HG03060 (cell line): ENCODE measurements at regions not wholly inside any gene's neighbourhood (a gene's known extent, or its start where the extent isn't known, plus 50 kb on each side); places are given as distances from the start of the nearest gene placed in this dataset.
"Not testable (repeated sequence)": the region's sequence is repeated elsewhere in the genome, so short reads cannot be mapped to it uniquely, and the experiment has no call there.

ENCODE experiments used
- ATAC-seq: cut with Tn5 transposase; IDR thresholded peaks from one replicate; pipeline ENCODE4 v1.9.1; 2021; ENCODE audit warnings: low read depth, moderate number of reproducible peaks; ENCODE audit not compliant: unreplicated experiment

DNA sequence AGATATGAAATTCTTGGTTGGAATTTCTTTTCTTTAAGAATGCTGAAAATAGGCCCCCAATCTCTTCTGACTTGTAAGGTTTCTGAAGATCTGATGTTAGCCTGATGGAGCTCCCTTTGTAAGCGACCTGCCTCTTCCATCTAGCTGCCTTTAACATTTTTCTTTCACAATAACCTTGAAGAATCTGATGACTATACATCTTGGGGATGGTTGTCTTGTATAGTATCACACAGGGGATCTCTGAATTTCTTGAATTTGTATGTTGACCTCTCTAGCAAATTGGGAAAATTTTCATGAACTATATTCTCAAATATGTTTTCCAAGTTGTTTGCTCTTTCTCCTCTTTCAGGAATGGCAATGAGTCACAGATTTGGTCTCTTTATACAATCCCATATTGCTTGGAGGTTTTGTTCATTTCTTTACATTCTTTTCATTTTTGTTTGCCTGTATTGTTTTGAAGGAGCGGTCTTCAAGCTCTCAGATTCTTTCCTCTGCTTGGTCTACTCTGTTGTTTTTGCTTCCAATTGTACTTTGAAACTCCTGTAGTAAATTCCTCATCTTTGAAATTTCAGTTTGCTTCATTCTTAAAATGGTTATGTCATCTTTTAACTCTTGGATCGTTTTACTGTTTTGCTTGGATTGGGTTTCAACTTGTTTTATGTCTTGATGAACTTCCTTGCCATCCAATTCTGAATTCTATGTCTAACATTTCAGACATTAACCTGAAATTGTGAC, 245.2 kb upstream of the TARS1 start:
- no peak for ATAC-seq

DNA sequence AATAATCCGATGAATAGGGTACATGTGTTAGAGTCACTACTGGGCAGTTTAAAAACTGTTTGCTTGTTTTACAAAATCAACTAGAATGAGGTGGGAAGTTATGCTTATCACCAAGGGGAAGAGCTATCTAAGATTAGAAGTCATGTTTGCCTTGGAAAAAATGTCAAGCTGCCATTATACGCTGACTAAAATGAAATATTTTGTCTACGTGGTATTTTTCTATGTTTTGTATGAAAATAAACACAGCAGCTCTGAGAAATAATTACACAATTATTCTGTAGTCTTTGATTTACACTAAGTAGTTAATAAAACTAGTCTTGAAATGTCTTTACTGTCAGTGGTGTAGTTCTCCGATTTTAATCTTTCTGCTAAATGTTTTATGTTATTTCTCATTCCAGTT, 241.9 kb upstream of the TARS1 start:
- ATAC-seq = no peak

DNA sequence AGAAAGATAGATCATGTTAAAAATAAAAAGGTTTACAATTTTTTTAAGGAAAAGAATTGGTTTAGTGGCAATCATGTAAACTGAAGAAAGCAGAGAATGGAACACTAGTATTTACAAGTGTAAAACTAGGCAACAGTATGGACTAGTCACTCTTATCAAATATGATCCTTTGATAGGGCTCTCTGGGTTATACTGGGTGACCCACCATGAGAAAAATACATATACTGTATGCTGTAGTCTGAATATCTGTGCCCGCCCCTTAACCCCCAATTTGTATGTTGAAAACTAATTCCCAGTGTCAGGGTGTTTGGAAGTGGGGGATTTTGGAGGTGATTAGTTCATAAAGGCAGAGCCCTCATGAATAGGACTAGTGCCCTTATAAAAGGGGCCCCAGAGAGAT, 236.8 kb upstream of the TARS1 start:
- ATAC-seq = no peak

DNA sequence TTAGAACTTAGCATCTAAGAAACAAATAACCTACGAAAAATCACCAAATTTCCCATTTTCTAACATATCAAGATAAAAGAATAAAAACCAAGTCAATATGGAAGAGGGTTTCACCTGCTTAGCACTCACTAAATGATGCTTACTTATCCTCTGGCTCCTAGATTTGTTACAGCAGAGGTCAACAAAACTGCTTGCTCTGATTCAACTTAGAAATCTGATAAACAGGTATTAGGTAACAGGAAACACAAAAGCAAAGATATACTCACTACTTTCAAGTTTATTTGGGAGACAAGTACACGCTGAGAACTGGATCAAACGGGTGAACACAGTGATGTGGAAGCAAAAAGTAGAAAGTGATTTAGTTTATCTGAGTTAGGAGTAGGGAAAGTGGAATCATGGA, 235.7 kb upstream of the TARS1 start:
- no peak for ATAC-seq

DNA sequence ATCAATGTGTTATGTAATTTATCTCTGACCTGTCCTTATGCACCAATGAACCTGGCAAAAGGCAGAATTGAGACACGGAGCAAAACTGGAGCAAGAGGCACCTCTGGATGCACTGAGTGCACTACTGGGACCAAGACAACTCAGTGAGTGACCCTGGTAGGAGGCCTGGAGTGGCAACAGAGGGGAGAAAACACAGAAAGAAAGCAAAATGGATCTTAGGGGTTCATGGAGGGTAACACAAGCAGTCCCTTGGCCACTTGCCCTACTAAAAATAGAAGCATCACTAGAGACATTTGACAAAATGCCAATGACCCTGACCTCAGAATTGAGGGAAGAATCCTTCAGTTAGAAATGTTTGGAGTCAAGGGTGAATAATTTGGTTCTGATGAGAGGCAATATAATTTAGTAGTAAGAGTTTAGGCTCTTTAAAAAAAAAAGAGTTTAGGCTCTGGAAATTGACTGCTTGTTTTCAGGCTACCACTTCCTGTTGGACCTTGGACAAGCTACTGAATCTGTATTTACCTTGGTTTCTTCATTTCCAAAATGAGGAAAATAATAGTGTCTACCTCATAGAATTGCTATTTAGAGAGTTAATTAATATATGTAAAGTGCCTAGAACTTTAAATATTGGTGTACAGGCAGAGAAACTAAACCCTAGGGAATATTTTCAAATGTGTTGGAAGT, 234.9 kb upstream of the TARS1 start:
- no peak for ATAC-seq

DNA sequence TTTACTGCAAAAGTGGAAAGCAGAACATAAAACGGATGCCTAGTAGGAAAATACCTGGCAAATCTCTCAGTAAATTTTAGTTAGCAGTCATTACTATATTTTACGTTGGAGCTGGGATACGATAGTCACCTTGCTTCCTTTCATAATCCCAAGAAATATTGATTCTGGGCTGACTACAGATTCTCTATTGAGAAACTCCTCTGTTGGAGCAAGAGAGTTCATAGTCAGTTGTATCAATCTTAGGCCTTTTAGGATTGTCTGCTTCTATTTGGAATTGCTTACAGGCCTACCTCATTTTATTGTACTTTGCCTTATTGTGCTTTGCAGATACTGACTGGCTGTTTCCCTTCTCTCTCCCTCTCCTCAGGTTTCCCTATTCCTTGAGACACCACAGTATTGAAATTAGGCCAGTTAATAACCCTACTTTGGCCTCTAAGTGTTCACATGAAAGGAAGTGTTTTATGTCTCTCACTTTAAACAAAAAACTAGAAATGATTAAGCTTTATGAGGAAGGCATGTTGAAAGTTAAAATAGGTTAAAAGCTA, 233.7 kb upstream of the TARS1 start:
- ATAC-seq = no peak

DNA sequence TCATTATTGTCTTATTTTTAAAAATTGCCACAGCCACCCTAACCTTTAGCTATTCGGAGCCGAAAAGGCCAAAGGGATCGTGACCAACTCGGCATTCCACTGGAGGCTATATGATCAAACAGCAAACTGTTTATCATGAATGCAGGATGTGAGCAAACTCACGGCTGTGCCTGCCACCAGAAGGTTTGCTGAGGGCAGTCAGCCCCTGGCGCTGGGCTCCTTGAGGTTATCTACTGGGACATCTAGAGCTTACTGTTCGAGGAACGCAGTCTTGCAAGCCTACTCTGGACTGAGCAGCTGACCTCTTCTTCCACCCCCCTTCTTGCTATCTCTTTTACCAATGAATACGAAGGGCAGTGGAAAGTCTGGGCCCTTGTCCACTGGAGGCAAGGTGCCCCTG, 231.5 kb upstream of the TARS1 start:
- no peak for ATAC-seq

DNA sequence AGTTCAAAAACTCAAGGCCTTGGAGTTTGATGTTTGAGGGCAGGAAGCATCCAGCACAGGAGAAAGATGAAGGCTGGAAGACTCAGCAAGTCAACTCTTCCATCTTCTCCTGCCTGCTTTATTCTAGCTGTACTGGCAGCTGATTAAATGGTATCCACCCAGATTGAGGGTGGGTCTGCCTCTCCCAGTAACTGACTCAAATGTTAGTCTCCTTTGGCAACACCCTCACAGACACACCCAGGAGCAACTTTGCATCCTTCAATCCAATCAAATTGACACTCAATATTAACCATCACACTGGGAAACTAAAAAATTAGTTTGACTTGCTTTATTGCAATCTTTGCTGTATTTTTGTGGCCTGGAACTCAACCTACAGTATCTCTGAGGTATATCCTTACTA, 230.5 kb upstream of the TARS1 start:
- ATAC-seq = not testable (repeated sequence)

DNA sequence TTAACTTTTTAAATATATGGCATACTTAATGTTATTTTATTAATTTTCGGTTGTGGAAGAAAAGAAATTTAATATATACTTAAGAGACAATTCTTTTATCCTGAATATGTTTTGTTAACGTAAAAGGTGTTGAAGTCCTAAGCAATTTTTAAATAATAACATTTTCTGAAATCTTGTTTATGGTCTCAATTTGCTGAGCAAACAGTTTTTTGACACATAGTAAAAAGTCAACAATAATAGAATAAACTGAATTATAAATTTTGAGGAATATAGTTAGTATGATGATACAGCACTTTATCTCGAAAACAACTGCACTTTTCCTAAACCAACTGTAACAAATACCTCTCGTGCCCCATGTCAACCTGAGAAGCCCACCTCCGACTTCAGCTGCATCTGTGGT, 229.8 kb upstream of the TARS1 start:
- ATAC-seq = no peak

DNA sequence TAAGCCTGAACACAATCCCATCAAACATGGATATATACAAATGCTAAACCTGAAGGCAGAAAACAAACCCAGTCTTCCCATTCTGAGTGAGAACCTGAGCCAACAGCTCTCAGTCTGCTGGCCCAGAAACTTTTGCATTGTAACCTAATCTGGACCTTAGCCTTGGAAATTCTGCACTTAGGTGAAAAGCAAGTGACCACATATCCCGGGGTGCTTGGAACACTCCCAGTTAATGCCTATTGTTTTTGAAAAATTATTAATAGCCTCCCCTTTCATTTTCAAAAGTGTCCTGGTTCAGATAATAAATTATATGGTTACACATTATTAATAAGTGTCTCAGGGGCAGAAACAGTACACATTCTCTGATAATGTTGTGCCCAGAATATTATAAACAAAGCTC, 228.3 kb upstream of the TARS1 start:
- ATAC-seq = no peak

DNA sequence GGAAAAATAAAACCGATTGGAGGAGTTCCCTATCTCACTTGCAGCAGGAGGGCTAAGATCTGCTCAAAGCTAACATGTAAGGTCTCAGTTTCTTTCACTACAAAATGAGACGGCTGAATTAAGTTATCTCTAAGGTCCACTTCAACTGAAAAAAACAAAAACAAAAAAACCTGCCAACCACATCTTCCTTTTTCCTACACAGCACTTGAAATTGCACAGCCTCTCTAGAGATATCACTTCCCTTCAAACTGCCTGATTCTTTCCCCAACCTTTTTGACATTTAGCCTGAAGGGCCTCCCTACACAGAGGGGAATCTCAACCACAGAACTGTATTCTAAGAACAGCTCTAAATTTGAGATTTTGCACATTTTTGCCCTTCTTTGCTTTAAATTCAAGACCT, 227.9 kb upstream of the TARS1 start:
- no peak for ATAC-seq

DNA sequence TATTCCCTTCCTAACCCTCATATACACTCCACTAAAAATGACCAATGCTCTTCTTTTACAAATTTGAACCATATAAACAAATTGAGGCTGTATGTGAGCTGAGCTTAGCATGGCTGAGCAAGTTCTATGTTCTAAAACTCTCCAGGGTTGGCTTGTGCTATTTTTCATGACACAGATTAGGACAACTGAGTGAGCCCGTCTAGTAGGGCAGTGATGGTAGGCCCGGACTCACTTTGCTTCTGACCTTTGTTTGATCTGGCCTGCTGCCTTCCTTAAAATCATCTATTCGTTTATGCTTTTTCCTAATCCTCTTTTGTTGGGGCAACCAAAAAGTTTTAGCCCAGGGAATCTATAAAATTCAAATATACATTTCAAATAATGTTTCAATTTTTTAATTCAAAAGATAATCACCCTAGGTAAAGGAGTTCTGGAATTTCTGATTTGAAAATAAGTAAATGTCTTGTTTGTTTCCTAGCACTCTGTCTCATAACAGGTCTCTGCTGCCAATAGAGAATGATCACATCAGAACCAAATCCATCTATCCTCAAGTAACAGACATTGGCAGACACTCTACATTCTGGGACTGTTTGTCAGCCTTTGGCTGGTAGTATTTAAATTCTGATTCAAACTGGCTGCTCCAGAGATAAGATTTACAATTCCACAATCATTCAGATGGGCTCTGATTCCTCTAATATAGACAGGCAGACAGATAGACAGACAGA, 217.0 kb upstream of the TARS1 start:
- ATAC-seq = no peak

DNA sequence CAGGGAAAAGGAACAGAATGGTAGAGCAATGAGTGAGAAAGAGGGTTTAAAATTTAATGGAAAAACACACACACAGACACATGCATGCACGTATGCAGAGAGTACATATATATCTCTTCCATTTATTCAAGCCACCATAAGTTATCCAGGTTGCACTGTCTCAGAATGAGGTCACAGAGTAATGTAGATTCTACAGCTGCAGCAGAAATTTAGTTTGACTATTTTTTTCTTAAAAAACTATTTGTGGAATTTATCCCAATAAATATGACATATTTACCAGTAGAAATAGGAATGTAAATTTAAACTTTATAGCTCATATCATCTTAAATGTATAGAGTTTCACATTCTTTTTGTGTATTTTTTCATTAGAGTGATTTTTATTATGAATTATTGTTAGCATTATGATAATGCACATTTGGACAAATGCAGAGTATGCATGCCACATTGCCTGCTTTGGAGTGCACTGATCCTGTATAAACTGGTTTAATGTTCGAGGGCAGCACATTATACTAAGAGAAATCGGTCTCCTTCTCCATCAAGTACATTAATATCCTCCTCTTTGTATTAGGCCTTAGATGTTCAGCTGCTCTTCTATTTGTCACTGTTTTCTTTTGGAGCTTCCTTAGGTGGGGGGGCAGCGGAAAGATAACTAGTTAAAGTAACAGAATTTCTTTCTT, 216.3 kb upstream of the TARS1 start:
- ATAC-seq = no peak

DNA sequence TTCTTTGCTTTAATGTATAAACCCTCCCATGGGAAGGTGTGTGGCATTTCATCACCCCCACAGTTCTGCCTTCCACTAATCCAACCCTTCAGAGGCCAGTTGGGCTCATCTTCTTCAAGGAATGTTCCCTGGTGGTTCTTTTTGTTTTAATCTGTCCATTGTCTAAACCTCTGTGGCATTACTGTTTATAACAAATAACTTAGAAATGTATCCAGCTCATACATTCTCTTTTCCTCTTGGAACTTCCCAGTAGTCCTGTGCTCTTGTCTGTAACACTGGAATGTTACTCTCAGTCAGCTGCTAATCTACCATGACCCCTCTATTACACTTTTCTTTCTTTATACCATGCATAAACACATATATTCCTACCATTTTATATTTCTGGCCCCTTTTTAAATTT, 213.5 kb upstream of the TARS1 start:
- no peak for ATAC-seq

DNA sequence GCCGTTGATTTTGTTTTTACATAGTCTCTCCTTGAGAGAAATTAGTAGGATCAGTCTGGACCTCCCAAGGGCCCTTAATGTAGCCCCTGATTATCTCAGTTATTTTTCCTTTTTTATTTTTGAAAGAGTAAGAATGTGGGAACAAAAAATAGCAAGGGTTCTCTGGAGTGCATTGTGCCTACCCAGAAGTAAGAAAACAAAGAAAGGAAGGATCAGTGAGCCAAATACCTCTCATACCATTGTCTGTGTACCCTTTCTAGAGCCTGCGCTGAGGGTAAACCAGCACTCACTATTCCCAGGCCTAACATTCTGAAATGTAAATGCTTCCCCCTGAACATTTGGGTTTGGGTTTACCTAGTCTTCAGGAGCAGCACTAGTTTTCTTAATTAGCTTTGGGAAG, 213.0 kb upstream of the TARS1 start:
- no peak for ATAC-seq

DNA sequence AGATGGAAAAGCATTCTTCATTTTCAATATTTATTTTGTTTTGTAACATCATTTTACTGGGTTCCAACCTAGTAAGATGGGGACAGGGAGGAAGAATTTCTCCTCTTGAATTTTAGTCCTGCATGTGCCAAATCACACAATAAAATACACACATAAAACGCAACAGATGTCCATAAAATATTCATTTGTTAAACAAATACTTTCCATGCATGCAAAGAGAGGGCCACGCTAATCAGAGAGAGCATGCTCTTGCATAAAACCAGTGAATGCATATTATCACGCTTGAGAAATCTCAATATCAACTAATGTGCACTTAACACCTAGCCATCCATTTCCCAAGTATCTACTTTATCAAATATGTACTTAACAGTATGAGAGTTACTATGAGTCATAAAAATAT, 212.6 kb upstream of the TARS1 start:
- no peak for ATAC-seq

DNA sequence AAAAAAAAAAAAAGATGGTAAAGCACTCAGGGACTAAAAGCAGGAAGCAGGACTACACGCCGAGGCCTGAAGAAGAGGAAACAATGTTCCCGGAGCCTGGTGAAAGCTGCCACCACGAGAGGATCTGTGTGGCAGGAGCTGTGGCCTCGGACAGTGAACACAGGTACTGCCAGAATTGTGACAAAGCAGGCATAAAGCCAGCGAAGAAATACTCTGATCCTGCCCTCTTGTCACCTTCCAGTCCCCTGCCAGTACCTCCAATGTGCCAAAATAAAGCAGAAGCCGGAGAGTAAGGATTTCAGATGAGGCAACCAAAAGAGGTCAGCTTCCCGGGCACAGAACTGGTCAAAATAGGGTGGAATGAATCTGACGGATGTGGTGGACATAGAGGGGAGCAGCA, 211.5 kb upstream of the TARS1 start:
- ATAC-seq = no peak

DNA sequence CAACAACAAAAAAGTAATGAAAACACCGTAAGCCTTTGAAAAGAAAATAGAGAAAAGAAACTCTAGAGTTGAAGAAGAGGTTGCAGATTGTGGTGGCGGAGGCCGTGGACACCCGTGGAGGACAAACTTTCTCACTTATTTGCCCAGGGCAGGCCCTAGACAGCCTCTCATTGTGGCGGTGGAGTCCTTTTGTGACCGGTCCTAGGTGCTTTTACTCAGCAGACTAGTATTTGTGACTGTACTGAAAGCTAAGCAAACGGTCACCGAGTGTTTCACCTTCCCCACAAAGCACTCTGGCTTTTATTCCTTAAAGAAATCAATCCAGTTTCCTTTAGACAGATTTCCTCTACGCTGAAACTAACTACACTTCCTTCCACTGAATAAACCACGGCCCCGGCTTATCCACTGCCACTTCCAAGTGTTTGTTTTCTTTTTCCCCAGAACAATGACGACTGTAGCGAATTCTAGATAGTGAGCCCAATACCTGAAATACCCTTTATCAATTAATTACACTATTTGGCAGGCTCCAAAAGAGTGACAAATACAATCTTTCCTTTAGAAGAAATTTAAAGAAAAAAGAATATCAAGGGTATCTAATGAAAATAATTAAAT, 210.2 kb upstream of the TARS1 start:
- ATAC-seq = no peak

DNA sequence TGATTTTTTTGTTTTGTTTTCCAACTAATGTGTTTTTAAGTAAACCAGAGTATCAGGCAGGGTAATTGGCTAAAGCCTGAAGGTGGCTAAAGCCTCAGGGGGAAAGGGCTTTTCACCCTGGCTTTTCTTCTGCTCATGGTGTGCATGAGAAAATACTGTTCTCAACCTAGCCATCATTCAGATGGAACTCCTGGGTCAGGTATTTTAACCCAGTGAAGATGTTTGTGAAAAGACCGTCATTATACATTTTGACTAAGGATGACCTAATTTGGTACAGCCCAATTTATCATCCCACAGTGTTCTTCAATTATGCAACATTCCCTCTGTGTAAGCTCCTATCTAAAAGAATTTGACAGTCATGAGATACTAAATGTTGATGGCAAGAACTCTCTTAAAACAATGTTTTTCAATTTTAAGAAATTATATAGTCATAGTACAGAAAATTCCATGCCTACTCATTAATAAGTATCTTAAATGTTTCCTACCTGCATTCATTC, 209.5 kb upstream of the TARS1 start:
- no peak for ATAC-seq

DNA sequence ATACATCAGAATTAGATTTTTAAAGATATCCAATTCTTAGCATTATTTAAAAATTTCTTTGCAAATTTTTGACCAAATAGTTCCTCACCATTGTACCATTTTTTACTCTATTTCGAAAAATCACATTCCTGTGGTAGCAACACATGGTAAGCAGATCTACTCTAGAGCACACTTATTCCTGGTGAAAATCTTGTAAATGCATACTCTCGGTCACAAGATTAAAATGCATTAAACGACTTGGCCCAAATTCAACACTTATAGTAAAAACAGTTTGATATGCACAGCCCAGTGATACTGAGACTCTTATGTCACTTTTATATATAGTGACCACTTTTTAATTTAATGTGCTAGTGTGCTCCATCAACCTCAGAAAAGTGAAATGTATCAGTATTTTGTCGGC, 208.8 kb upstream of the TARS1 start:
- no peak for ATAC-seq
